H1 (cell line): ENCODE measurements at regions not wholly inside any gene's neighbourhood (a gene's known extent, or its start where the extent isn't known, plus 50 kb on each side); places are given as distances from the start of the nearest gene placed in this dataset.

Source experiments
- CTCF ChIA-PET: fragments of 300-600 bp; sonication (Branson Sonifier 250); formaldehyde crosslinking; loops from one replicate; lab custom pipeline; 2021; ENCODE audit not compliant: partially characterized antibody; lab: Charles Lee
- POLR2A ChIA-PET: fragments of 300-600 bp; sonication (Branson Sonifier 250); formaldehyde crosslinking; loops from one replicate; lab custom pipeline; 2021; ENCODE audit warnings: inconsistent platforms; ENCODE audit not compliant: partially characterized antibody; lab: Charles Lee
- DNase-seq, 2 experiments: peaks; one replicate each; pipeline versions ENCODE4 v3.0.0 to v3.0.0-alpha.2; 2010 to 2022; ENCODE audit warnings: low spot score in 2 of 2, low read depth in 1 of 2, mixed read lengths in 1 of 2
- FAIRE-seq: peaks from 2 replicates; lab custom pipeline; 2011; peaks lifted over from hg19 to GRCh38; lab: Jason Lieb, UNC
- H2AFZ ChIP-seq: 2 replicates; pipeline ENCODE4 v1.8.1; 2012; ENCODE audit warnings: low read length, inconsistent platforms
- H2AK5ac ChIP-seq: 2 replicates; pipeline ENCODE4 v1.6.1; 2013; ENCODE audit warnings: low read depth, low read length
- H2BK120ac ChIP-seq: replicated peaks from 2 replicates; pipeline ENCODE3; 2013; ENCODE audit warnings: low read depth, low read length, inconsistent platforms
- H2BK12ac ChIP-seq: 2 replicates; pipeline ENCODE4 v1.6.1; 2013; ENCODE audit warnings: low read depth, low read length
- H2BK15ac ChIP-seq: 2 replicates; pipeline ENCODE4 v1.6.1; 2013; ENCODE audit warnings: low read length
- H2BK20ac ChIP-seq: 2 replicates; pipeline ENCODE4 v1.6.1; 2013; ENCODE audit warnings: low read length
- H2BK5ac ChIP-seq: 2 replicates; pipeline ENCODE4 v1.6.1; 2013; ENCODE audit warnings: low read depth, low read length
- H3K14ac ChIP-seq: 2 replicates; pipeline ENCODE4 v1.6.1; 2013; ENCODE audit warnings: inconsistent platforms; ENCODE audit not compliant: insufficient read length
- H3K18ac ChIP-seq: 2 replicates; pipeline ENCODE4 v1.6.1; 2013; ENCODE audit warnings: low read length; ENCODE audit errors: extremely low read depth
- H3K23ac ChIP-seq: 2 replicates; pipeline ENCODE4 v1.6.1; 2013; ENCODE audit warnings: inconsistent platforms; ENCODE audit not compliant: insufficient read length
- H3K23me2 ChIP-seq: 2 replicates; pipeline ENCODE4 v1.6.1; 2013; ENCODE audit warnings: low read depth, low read length
- H3K27ac ChIP-seq: 2 replicates; pipeline ENCODE4 v1.6.1; 2011; ENCODE audit warnings: low read depth, low read length, inconsistent platforms
- H3K27me3 ChIP-seq, 4 experiments: replicated peaks in 1 of 4; 1 replicate in 1 of 4; 2 replicates in 3 of 4; pipeline versions ENCODE4 v1.6.1 to v1.8.1; 2011 to 2013; ENCODE audit warnings: low read length in 3 of 4, mild to moderate bottlenecking in 3 of 4, inconsistent platforms in 2 of 4, mixed read lengths in 2 of 4, moderate library complexity in 1 of 4; ENCODE audit not compliant: control insufficient read depth in 3 of 4, insufficient read depth in 3 of 4; ENCODE audit errors: extremely low read depth in 1 of 4
- H3K36me3 ChIP-seq, 4 experiments: 2 replicates each; pipeline versions ENCODE4 v1.6.1 to v1.8.1; 2011 to 2013; ENCODE audit warnings: mild to moderate bottlenecking in 4 of 4, low read length in 3 of 4, moderate library complexity in 2 of 4, control low read depth in 1 of 4, inconsistent platforms in 1 of 4; ENCODE audit not compliant: insufficient read depth in 4 of 4, control insufficient read depth in 2 of 4
- H3K4ac ChIP-seq: replicated peaks from 2 replicates; pipeline ENCODE3; 2013; ENCODE audit warnings: low read length, low read depth, mixed read lengths, inconsistent platforms; ENCODE audit not compliant: insufficient read length
- H3K4me1 ChIP-seq, 4 experiments: replicated peaks in 1 of 4; 1 replicate in 1 of 4; 2 replicates in 3 of 4; pipeline versions ENCODE4 v1.6.1 to v1.8.1; 2011 to 2013; ENCODE audit warnings: low read length in 3 of 4, inconsistent platforms in 2 of 4, mixed read lengths in 1 of 4; ENCODE audit not compliant: insufficient read depth in 4 of 4, control insufficient read depth in 3 of 4
- H3K4me2 ChIP-seq, 2 experiments: 2 replicates each; pipeline versions ENCODE4 v1.6.1 to v1.8.1; 2011 to 2013; ENCODE audit warnings: low read depth in 2 of 2, low read length in 2 of 2, control low read depth in 1 of 2, inconsistent platforms in 1 of 2, mild to moderate bottlenecking in 1 of 2; ENCODE audit not compliant: insufficient read depth in 1 of 2
- H3K4me3 ChIP-seq, 4 experiments: fragments of 200-600, 300-600 bp in 1 of 4; sonication (generic), shearing (Covaris generic), sonication (Bioruptor Twin) in 1 of 4; 2 replicates each; pipeline versions ENCODE4 v1.5.1 to v1.8.1; 2011 to 2016; ENCODE audit warnings: low read length in 4 of 4, low read depth in 3 of 4, control low read depth in 2 of 4, inconsistent platforms in 2 of 4, mild to moderate bottlenecking in 2 of 4, mixed read lengths in 1 of 4, moderate library complexity in 1 of 4; ENCODE audit not compliant: insufficient read depth in 2 of 4; ENCODE audit errors: extremely low read depth in 1 of 4
- H3K56ac ChIP-seq: replicated peaks from 2 replicates; pipeline ENCODE3; 2013; ENCODE audit warnings: low read depth, mild to moderate bottlenecking, mixed read lengths, low read length, inconsistent platforms; ENCODE audit not compliant: insufficient read length
- H3K79me1 ChIP-seq: 2 replicates; pipeline ENCODE4 v1.6.1; 2013; ENCODE audit warnings: low read depth, low read length, control low read depth
- H3K79me2 ChIP-seq, 2 experiments: 2 replicates each; pipeline versions ENCODE4 v1.6.1 to v1.8.1; 2012 to 2013; ENCODE audit warnings: low read length in 2 of 2, mild to moderate bottlenecking in 2 of 2, inconsistent platforms in 1 of 2; ENCODE audit not compliant: insufficient read depth in 2 of 2, control insufficient read depth in 1 of 2
- H3K9ac ChIP-seq, 4 experiments: replicated peaks in 1 of 4; 1 replicate in 1 of 4; 2 replicates in 3 of 4; pipeline versions ENCODE4 v1.6.1 to v1.8.1; 2011 to 2013; ENCODE audit warnings: low read depth in 3 of 4, low read length in 3 of 4, control low read depth in 2 of 4, mild to moderate bottlenecking in 2 of 4, moderate library complexity in 2 of 4, inconsistent platforms in 1 of 4; ENCODE audit errors: extremely low read depth in 1 of 4
- H3K9me3 ChIP-seq, 2 experiments: 2 replicates each; pipeline versions ENCODE4 v1.6.1 to v1.8.1; 2012 to 2013; ENCODE audit warnings: mild to moderate bottlenecking in 2 of 2, moderate library complexity in 2 of 2, control low read depth in 1 of 2, inconsistent platforms in 1 of 2, low read depth in 1 of 2, low read length in 1 of 2, mixed read lengths in 1 of 2; ENCODE audit not compliant: insufficient read depth in 2 of 2
- H4K20me1 ChIP-seq, 2 experiments: replicated peaks in 1 of 2; 2 replicates each; pipeline versions ENCODE3 to v1.8.1; 2011 to 2013; ENCODE audit warnings: inconsistent platforms in 2 of 2, low read length in 2 of 2, mild to moderate bottlenecking in 1 of 2; ENCODE audit not compliant: insufficient read depth in 2 of 2, control insufficient read depth in 1 of 2
- H4K5ac ChIP-seq: 2 replicates; pipeline ENCODE4 v1.6.1; 2013; ENCODE audit warnings: low read length, low read depth, mixed read lengths, inconsistent platforms; ENCODE audit not compliant: insufficient read length
- H4K8ac ChIP-seq: 2 replicates; pipeline ENCODE4 v1.8.0; 2013; ENCODE audit warnings: mild to moderate bottlenecking, moderate library complexity, low read length, inconsistent platforms; ENCODE audit not compliant: insufficient read depth; ENCODE audit errors: extremely low read depth
- H4K91ac ChIP-seq: replicated peaks from 2 replicates; pipeline ENCODE3; 2013; ENCODE audit warnings: low read length, mixed read lengths, inconsistent platforms; ENCODE audit not compliant: insufficient read length
- WGBS, 2 experiments: shearing (Covaris generic) in 1 of 2; methylation state at CpG; one replicate each; pipeline versions ENCODE4 v1.1.6 to v1.1.7; 2013 to 2015; ENCODE audit warnings: low lambda C conversion rate in 2 of 2, mixed read lengths in 2 of 2, inconsistent platforms in 1 of 2, low coverage in 1 of 2, missing lambda C conversion rate in 1 of 2; ENCODE audit not compliant: insufficient replicate concordance in 2 of 2, insufficient coverage in 1 of 2, insufficient read length in 1 of 2; ENCODE audit errors: extremely low coverage in 1 of 2, missing lambda C conversion rate in 1 of 2; 5-methylcytosine and 5-hydroxymethylcytosine counted together
- TF ChIP-seq, protein P1 (sequence below): fragments of 300-600 bp; sonication (generic); IDR thresholded peaks from 2 replicates; pipeline ENCODE4 v1.7.1; 2012; ENCODE audit warnings: low read length, moderate library complexity, mild to moderate bottlenecking, inconsistent platforms; ENCODE audit not compliant: insufficient replicate concordance

DNA sequence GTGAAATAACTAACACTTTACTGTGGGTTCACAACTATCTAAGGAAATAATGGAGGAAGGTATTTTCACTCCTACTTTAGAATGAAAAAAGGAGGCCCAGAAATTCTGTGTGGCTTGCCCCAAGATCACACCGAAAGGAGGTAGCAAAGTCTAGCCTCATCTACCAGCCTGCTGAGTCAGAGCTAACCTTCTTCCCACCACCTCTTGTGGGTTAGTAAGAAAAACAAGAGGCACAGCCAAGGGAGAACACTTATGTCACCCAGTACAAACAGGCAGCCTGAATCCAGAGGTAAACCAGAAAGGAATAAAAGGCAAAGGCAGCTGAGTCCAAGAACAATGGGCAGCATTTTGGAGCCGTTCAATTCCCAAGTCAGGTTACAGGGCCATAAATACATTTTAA is 91.9 kb upstream of the RASEF start:
- H2AFZ ChIP-seq, result no peak overlapping the region
- DNase-seq (no peak), FAIRE-seq (no peak)
- WGBS, 2 experiments, result 91% methylated on average over 2 of the region's 2 CpGs; no CpG with 5 or more reads in 1 of the 2 experiments
- no peaks in the 10 kb centered on the region for H3K27me3 ChIP-seq
- H3K14ac ChIP-seq, result no peak overlapping the region
- H2BK12ac ChIP-seq, result no peak overlapping the region
- no peak overlapping the region for H2AK5ac ChIP-seq
- H3K23me2 ChIP-seq, result no peaks in the 10 kb centered on the region
- no peaks in the 10 kb centered on the region for H3K79me2 ChIP-seq
- H4K8ac ChIP-seq, result no peak overlapping the region
- H3K9ac ChIP-seq, result no peak overlapping the region
- no peaks in the 10 kb centered on the region for H3K4me1 ChIP-seq
- H3K4ac ChIP-seq, result no peak overlapping the region
- no peak overlapping the region for H3K18ac ChIP-seq
- no peaks in the 10 kb centered on the region for H3K9me3 ChIP-seq
- H3K23ac ChIP-seq, result no peak overlapping the region
- no peak overlapping the region for H2BK15ac ChIP-seq
- H3K56ac ChIP-seq, result no peak overlapping the region
- no peak overlapping the region for H3K4me3 ChIP-seq
- no peak overlapping the region for H2BK5ac ChIP-seq
- H2BK20ac ChIP-seq, result no peak overlapping the region
- no peak overlapping the region for H4K91ac ChIP-seq
- no peaks in the 10 kb centered on the region for H3K36me3 ChIP-seq
- no peaks in the 10 kb centered on the region for H3K79me1 ChIP-seq
- H2BK120ac ChIP-seq, result no peak overlapping the region
- H3K27ac ChIP-seq, result no peak overlapping the region
- H4K20me1 ChIP-seq, result no peaks in the 10 kb centered on the region
- no peak overlapping the region for H3K4me2 ChIP-seq
- ChIA-PET POLR2A (no interaction called here), CTCF (no interaction called here)
- no peak overlapping the region for H4K5ac ChIP-seq
- TF ChIP-seq, protein P1, sequence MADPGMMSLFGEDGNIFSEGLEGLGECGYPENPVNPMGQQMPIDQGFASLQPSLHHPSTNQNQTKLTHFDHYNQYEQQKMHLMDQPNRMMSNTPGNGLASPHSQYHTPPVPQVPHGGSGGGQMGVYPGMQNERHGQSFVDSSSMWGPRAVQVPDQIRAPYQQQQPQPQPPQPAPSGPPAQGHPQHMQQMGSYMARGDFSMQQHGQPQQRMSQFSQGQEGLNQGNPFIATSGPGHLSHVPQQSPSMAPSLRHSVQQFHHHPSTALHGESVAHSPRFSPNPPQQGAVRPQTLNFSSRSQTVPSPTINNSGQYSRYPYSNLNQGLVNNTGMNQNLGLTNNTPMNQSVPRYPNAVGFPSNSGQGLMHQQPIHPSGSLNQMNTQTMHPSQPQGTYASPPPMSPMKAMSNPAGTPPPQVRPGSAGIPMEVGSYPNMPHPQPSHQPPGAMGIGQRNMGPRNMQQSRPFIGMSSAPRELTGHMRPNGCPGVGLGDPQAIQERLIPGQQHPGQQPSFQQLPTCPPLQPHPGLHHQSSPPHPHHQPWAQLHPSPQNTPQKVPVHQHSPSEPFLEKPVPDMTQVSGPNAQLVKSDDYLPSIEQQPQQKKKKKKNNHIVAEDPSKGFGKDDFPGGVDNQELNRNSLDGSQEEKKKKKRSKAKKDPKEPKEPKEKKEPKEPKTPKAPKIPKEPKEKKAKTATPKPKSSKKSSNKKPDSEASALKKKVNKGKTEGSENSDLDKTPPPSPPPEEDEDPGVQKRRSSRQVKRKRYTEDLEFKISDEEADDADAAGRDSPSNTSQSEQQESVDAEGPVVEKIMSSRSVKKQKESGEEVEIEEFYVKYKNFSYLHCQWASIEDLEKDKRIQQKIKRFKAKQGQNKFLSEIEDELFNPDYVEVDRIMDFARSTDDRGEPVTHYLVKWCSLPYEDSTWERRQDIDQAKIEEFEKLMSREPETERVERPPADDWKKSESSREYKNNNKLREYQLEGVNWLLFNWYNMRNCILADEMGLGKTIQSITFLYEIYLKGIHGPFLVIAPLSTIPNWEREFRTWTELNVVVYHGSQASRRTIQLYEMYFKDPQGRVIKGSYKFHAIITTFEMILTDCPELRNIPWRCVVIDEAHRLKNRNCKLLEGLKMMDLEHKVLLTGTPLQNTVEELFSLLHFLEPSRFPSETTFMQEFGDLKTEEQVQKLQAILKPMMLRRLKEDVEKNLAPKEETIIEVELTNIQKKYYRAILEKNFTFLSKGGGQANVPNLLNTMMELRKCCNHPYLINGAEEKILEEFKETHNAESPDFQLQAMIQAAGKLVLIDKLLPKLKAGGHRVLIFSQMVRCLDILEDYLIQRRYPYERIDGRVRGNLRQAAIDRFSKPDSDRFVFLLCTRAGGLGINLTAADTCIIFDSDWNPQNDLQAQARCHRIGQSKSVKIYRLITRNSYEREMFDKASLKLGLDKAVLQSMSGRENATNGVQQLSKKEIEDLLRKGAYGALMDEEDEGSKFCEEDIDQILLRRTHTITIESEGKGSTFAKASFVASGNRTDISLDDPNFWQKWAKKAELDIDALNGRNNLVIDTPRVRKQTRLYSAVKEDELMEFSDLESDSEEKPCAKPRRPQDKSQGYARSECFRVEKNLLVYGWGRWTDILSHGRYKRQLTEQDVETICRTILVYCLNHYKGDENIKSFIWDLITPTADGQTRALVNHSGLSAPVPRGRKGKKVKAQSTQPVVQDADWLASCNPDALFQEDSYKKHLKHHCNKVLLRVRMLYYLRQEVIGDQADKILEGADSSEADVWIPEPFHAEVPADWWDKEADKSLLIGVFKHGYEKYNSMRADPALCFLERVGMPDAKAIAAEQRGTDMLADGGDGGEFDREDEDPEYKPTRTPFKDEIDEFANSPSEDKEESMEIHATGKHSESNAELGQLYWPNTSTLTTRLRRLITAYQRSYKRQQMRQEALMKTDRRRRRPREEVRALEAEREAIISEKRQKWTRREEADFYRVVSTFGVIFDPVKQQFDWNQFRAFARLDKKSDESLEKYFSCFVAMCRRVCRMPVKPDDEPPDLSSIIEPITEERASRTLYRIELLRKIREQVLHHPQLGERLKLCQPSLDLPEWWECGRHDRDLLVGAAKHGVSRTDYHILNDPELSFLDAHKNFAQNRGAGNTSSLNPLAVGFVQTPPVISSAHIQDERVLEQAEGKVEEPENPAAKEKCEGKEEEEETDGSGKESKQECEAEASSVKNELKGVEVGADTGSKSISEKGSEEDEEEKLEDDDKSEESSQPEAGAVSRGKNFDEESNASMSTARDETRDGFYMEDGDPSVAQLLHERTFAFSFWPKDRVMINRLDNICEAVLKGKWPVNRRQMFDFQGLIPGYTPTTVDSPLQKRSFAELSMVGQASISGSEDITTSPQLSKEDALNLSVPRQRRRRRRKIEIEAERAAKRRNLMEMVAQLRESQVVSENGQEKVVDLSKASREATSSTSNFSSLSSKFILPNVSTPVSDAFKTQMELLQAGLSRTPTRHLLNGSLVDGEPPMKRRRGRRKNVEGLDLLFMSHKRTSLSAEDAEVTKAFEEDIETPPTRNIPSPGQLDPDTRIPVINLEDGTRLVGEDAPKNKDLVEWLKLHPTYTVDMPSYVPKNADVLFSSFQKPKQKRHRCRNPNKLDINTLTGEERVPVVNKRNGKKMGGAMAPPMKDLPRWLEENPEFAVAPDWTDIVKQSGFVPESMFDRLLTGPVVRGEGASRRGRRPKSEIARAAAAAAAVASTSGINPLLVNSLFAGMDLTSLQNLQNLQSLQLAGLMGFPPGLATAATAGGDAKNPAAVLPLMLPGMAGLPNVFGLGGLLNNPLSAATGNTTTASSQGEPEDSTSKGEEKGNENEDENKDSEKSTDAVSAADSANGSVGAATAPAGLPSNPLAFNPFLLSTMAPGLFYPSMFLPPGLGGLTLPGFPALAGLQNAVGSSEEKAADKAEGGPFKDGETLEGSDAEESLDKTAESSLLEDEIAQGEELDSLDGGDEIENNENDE, result no peak
